Right ventricle myocardium inferior (tissue), 1 donor: ENCODE measurements at regions not wholly inside any gene's neighbourhood (a gene's known extent, or its start where the extent isn't known, plus 50 kb on each side); places are given as distances from the start of the nearest gene placed in this dataset.

Experiments
- ATAC-seq: fragments of 200-7000 bp; cut with Tn5 transposase; one replicate; pipeline ENCODE4 v1.9.1; 2020; ENCODE audit warnings: mild to moderate bottlenecking, moderate library complexity
- DNase-seq: peaks from one replicate; pipeline ENCODE4 v3.0.0; 2021; ENCODE audit errors: missing footprints
- intact Hi-C: fragments of 100-400 bp; cut with DNase I; formaldehyde crosslinking; loops from one replicate; pipeline ENCODE4 v1.11.0; 2022
- donor health status: DM: no; HTN: yes; CAD: no; lungs with severe emphysema.

- no peak for ATAC-seq
- no peak for DNase-seq
- intact Hi-C loops = no loop called here
Observed at GRCh38 chr17:71251951-71252350, 868.9 kb upstream of the SOX9 start.

- ATAC-seq (no peak), DNase-seq (no peak)
- intact Hi-C loops = no loop called here
Observed at GRCh38 chr17:71252436-71252835, 868.4 kb upstream of the SOX9 start.

GRCh38 chr17:71257096-71257495, 863.7 kb upstream of the SOX9 start:
- ATAC-seq (no peak), DNase-seq (no peak)
- intact Hi-C loops = no loop called here

- ATAC-seq (no peak), DNase-seq (no peak)
- intact Hi-C loops = no loop called here
Observed at GRCh38 chr17:71260366-71260940, 860.4 kb upstream of the SOX9 start.

GRCh38 chr17:71262586-71262985, 858.2 kb upstream of the SOX9 start:
- intact Hi-C loops = no loop called here
- no peak for ATAC-seq
- no peak for DNase-seq

- no peak for ATAC-seq
- no peak for DNase-seq
- intact Hi-C loops = no loop called here
Observed at GRCh38 chr17:71267668-71268067, 853.2 kb upstream of the SOX9 start.

- no peak for ATAC-seq
Observed at GRCh38 chr17:71269201-71269600, 851.6 kb upstream of the SOX9 start.

GRCh38 chr17:71273441-71273840, 847.4 kb upstream of the SOX9 start:
- intact Hi-C loops = no loop called here
- DNase-seq (no peak), ATAC-seq (no peak)

More at GRCh38 chr17:71269201-71269600, 851.6 kb upstream of the SOX9 start:
- intact Hi-C loops = no loop called here
- no peak for DNase-seq

- DNase-seq (no peak), ATAC-seq (no peak)
- intact Hi-C loops = no loop called here
Observed at GRCh38 chr17:71276079-71276478, 844.7 kb upstream of the SOX9 start.

GRCh38 chr17:71283486-71283885, 837.3 kb upstream of the SOX9 start:
- intact Hi-C loops = no loop called here
- no peak for DNase-seq
- ATAC-seq = no peak

- ATAC-seq (no peak), DNase-seq (no peak)
- intact Hi-C loops = no loop called here
Observed at GRCh38 chr17:71284032-71284755, 836.6 kb upstream of the SOX9 start.

- ATAC-seq = no peak
- DNase-seq = no peak
- intact Hi-C loops = no loop called here
Observed at GRCh38 chr17:71286625-71287024, 834.2 kb upstream of the SOX9 start.

GRCh38 chr17:71287071-71287823, 833.6 kb upstream of the SOX9 start:
- no peak for ATAC-seq
- intact Hi-C loops = no loop called here
- no peak for DNase-seq

GRCh38 chr17:71292006-71292405, 828.8 kb upstream of the SOX9 start:
- ATAC-seq (no peak), DNase-seq (no peak)
- intact Hi-C loops = no loop called here

- no peak for ATAC-seq
- no peak for DNase-seq
- intact Hi-C loops = no loop called here
Observed at GRCh38 chr17:71296005-71296404, 824.8 kb upstream of the SOX9 start.

GRCh38 chr17:71301063-71301462, 819.8 kb upstream of the SOX9 start:
- ATAC-seq = no peak
- DNase-seq = no peak
- intact Hi-C loops = no loop called here

- ATAC-seq (no peak), DNase-seq (no peak)
- intact Hi-C loops = no loop called here
Observed at GRCh38 chr17:71302721-71303549, 817.9 kb upstream of the SOX9 start.

- intact Hi-C loops = no loop called here
- ATAC-seq (no peak), DNase-seq (no peak)
Observed at GRCh38 chr17:71304498-71305158, 816.2 kb upstream of the SOX9 start.

- no peak for DNase-seq
- ATAC-seq = no peak
- intact Hi-C loops = no loop called here
Observed at GRCh38 chr17:71313866-71314265, 807.0 kb upstream of the SOX9 start.
